DMS 273 treated with DMSO at 0.1 percent for 48 hours (cell line): ENCODE measurements at regions not wholly inside any gene's neighbourhood (a gene's known extent, or its start where the extent isn't known, plus 50 kb on each side); places are given as distances from the start of the nearest gene placed in this dataset.

Source experiments
- DNase-seq: peaks from one replicate; lab custom pipeline; 2025; lab: John Stamatoyannopoulos, UW

DNA sequence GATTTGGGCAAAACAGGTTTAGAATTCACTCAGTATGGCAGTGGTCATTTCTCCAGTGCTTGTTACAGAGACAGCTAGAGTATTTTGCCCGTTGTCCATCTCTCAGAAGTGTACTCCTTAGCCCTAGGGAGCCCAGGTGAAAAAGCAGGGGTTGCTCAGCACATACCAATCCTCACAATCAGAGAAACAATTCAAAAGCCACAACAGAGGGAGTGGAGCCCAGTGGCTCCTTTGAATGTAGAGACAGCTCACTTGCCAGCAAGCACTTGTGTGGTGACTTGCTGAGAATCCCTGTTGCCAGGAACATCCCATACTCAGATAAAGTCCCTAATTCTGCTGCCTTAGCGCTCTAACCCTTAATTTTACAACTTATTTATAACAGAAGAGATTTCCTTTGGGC, 1488.3 kb downstream of the RPA4 start:
- no peak for DNase-seq

DNA sequence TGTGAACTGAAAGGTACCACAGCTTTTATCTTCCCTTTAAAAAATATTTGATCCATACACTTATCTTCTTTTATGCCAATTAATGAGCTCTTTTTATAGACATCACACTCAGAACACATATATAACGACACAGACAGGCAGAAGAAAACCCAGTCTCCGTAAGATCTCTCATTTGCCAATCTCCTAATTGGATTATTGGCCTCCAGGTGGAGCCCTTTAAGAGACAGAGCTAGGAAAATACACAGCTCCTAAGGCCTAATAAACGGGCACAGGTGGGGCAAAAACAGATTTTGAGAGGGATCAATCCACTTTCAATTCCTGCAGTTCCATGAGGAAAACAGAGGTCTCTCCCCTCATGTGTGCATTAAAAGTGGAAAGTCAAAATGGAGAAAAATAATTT, 1495.4 kb downstream of the RPA4 start:
- DNase-seq: no peak

DNA sequence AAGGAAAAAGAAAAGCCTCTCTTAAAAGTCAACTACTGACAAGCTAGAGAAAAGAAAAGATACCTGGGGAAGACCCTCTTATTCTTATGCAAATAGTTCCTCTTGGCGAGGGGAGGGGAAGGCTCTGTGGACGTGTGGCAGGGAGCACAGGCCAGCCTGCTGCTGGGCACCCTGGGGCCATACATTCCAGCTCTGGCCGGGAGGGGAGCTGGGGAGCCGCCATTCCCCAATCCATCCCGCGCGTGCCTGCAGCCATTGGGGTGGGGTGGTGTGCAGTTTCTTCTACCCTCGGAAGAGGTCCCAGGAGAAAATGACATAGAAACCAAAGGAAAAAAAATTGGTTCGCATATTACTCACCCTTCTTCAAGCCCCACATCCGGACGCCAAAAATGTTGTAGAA, 1496.4 kb downstream of the RPA4 start:
- DNase-seq: no peak

DNA sequence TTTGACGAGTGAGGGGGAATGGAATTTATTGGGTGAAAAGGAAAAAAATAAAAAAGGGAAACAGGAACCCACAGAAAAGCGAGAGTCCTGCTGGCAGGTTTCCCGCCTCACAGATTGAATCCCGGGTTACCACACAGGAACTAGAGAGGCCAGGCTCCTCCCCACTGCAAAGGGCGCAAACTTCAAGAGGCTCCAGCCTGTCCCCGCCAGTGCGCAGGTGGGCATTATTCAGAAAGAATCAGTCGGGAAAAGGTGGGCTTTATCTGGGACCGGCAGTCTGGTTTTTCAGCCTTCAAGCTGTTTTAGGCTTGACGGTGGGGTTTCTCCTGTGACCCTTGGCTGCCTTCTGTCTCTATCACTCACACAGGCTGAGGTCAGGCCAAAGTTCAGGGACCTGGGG, 1496.8 kb downstream of the RPA4 start:
- DNase-seq: no peak

DNA sequence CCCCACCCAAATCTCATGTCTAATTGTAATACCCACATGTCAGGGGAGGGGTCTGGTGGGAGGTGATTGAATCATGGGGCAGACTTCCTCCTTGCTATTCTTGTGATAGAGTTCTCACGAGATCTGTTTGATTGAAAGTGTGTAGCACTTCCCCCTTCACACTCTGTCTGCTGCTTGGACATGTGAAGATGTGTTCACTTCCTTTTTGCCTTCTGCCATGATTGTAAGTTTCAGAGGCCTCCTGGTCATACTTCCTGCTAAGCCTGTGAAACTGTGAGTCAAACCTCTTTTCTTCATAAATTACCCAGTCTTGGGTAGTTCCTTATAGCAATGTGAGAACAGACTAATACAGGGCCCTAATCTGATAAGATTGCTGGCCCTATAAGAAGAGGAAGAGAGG, 1514.8 kb downstream of the RPA4 start:
- no peak for DNase-seq

DNA sequence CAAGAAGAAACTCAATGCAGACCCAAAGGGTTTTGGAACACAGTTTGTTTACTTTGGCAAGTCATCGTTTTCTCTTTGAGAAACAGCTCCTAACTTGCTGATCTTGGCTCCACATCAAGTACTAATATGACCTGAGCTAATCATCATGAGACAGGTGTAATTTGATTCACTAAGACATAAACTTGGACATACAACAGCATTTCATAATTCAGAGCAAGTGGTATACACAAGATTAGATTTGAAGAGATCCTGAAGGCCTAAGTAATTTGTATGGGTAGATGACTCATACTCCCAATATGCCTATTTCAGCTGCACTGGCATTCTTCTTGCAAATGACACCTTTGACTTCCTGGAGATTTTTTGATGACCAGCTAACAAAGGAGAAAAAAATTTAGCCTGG, 1521.7 kb downstream of the RPA4 start:
- peak; percentile 2 for DNase-seq

DNA sequence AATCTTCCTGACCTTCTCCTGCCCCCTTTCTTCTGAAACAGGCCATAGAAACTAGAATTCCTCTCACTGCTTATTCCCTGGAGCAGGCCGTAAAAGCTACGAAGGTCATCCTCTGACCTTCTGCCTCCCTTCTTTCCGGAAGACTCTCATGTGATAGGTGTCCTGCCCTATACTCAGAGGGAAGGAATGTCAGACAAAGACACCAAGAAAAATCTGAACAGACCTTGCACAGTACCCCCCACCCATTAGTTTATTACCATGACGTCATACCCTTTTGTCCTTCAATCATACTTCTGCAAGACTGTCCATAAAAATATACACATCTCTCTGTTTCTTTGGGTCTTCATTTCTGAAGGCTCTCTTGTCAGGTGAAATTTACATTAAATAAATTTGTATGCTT, 1523.9 kb downstream of the RPA4 start:
- DNase-seq: no peak

DNA sequence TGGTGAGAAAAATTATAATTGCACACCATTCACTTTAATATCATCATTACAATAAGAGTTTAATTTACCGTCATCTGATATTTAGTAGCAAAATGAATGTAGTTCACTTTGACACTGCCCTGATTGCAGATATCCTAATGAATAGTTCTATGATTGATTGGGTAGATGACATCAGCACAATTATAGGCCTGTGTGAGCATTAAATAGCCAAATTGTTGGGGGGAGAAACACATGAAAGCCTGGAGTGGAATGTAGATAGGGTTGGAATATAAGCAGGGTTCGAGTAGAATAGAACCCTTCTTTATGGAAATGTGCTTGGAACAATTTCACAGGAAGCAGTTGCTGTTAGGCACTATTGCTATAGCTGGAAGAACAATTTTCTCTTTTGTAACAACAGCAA, 1526.2 kb downstream of the RPA4 start:
- no peak for DNase-seq

DNA sequence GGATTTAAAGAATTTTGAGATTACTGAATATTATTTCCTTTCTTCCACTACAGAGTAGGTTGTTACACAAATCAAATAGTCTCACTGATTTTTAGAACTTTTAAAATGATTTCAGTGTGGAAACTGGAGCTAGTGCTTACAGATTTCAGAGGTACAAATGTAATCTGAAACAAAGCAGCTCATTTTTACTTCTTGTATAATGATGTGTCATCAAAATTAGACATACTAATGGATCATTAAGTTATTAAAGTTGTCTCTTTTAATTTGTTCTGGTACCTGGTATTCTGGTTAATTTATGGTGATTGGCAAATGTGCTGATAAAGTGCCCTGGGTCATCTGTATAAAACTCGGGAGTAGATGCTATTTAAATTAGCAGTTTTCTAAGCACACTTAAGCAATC, 1528.3 kb downstream of the RPA4 start:
- DNase-seq: no peak

DNA sequence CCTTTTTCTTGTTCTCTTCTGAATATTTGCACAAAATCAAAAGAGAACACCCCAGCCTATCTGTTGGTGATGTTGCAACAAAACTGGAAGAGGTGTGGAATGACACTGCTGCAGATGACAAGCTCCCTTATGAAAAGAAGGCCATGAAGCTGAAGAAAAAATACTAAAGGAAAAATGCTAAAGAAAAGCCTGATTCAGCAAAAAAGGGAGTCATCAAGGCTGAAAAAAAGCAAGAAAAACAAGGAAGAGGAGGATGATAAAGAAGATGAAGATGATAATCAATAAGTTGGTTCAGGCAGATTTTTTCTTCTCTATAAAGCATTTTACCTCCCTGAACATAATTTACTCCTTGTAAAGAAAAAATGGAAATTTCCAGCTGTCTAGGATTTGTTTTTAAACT, 1538.8 kb downstream of the RPA4 start:
- DNase-seq: no peak

DNA sequence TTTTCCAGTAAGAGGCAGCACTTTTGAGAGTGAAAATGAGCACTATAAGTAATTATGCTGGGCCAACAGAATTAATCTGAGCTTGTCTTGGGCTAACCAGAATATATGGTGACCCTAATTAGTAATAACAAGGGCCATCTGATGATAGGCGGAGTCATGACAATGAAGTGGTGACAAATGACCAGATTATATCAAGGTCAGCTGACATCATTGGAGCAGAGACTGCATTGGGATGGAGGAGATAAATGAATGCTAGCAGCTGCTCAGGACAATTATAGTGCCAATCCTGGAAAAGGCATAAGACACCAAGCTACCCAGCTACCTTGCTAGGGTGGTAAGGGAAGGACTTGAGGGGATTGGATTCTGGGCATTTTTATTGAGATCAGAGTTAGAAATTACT, 1548.7 kb downstream of the RPA4 start:
- DNase-seq: no peak

DNA sequence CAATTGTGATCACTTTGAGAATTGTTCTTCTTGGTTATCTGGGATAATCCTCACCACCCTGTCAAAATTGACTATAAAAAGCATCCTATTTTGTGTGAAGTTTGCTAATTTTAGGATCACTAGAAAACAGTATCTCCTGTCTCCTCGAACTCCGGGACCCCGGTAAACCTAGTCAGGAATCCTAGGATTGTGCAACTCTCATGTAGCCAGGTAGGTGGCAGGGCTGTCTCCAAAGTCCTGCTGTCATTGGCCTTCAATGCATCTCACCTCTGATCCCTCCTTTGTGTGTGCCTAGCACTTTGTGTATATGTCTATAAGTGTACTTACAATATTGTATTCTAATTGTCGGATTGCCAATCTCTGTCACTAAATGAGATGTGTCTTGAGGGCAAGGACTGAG, 1564.8 kb downstream of the RPA4 start:
- DNase-seq: no peak

DNA sequence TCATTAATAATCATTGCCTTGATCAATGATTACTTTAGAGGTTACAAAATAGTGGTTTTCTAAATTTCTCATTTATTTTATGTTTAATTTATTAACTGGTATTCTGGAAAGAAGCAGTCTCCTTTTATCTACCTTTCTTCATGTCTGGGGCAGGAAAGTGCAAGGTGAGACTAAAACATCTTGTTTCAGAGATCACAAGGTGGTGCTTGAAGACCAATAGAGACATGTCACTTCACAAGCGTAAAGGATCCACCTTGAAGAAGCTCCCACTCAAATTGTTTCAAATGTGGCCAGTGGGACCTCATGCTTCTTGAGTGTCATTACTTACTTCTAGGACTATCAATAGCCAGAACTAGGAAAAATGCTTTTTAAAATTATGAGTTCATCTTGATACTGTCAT, 1568.7 kb downstream of the RPA4 start:
- DNase-seq: no peak

DNA sequence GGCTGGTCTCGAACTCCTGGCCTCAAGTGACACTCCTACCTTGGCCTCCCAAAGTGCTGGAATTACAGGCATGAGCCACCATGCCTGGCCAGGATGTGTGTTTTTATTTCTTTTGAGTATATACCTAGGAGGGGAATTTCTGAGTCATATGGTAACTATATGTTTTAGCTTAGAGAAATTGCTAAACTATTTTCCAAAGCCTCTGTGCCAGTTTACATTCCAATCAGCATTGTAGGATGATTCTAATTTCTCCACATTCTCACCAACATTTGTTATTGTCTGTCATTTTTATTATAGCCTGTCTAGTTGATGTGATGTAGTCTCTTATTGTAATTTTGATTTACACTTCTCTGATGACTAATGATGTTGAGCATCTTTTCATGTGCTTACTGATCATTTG, 1576.0 kb downstream of the RPA4 start:
- no peak for DNase-seq

DNA sequence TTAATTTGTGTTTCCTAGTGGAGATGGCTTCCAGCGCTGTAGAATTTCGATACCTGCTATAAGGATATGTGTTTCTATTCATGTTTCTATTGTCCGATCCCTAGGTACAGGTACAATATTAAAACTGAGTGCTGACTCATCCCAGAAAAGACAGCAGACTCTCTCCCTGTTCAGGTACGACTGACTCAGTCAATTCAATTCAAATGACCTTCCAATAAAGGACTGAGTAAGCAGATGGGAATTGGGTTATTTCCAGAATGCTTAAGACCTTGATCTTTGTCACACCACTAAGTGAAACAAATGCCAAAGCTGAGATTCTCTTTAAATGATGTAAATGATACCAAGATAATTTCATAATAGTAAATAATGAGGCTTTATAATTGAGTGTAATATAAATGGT, 1596.9 kb downstream of the RPA4 start:
- no peak for DNase-seq

DNA sequence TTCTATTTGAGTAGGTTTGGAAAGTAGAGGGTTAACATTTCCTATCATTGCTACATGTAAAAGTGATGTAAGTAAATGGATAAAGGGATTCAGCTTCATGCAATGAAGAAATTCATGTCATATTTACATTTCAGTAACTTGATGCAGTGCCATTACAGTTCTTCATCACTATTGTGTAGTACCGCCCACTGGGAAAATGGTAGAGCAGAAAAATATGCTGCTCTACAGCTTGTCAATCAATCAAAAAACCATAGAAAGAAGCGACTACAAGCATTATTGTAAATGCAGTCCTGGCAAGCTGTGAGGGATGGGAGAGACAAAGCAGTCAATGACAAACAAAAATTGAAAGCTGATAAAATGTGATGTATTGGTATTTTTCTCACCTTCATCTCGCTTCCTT, 1597.9 kb downstream of the RPA4 start:
- DNase-seq: no peak

DNA sequence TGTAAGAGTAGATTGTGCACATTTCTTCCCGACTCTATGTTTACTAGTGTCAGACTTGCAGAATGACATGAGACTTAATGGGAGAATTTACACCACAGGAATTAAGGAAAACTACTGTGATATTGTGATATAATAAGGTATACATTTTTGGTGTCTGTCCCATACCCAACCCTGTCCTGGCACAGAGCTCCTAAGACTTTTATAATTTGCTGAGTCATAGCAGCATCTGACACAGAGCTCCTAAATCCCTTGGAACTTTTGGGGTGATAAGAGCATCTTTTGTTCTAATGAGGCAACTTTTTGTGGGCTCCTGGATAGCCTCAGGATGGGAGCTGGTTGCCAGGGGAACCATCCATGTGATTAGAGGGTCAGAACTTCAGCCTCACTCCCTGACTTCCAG, 1607.0 kb downstream of the RPA4 start:
- DNase-seq: no peak

DNA sequence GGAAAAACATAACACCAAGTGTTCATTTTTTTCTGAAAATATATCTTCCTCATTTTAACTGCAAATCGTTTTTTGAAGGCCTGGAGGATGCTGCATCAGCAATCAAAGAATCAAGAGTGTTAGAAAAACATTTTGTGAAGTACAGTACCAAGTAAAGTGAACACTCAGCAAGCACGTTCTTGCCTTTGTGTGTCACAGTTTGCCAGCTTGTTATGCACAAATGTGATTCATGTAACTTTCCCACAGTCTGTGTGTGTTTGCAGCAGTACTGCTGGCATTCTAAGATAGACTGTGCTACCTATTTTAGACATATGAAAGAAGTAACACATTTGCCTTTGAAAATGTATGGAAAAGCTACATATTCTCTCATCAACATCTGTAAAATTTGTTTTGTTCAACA, 1617.7 kb downstream of the RPA4 start:
- DNase-seq: no peak

DNA sequence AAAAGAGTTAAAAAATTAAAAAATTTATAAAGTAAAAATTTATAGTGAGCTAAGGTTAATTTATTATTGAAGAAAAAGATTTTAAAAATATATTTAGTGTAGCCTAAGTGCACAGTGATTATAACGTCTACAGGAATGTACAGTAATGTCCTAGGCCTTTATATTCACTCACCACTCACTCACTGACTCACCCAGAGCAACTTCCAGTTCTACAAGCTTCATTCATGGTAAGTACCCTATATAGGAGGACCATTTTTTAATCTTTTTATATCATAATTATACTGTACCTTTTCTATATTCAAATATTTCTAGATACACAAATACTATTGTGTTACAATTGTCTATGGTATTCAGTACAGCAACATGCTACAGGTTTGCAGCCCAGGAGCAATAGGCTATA, 1623.2 kb downstream of the RPA4 start:
- no peak for DNase-seq

DNA sequence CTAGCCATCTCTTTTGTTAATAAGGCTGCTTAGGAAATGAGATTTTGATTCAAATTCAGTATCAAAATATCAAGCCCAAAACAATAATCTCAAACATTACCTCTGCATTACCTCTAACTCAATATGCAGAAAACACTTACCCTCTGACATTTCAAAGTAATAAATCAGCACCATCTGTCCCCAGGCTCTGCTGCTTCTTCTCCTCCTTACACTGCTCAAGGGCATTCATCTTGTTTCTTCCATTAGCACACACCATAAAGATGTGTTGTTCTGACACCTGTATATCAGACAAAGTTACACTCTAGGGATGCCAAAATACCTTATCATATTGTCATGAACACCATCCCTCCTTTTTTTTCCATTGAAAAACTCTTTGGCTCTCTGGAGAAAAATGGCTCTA, 1630.3 kb downstream of the RPA4 start:
- DNase-seq: no peak

DNA sequence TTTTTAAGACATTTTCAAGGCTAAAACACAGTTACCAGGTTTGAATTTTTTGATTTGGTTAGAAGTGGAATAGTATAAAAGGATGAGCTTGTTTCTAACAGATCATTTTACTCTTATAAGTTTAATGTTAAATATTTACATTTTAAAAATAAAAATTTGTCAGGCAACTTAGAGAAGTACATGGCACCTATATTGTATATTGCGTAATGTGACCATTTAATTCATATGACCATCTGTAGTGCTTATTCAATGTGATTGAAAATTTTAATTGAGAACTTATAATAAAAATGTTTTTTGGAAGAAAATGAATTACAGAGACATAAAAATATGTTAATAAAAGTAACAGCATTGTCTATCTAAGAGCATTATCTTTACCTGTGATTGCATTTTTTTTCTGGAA, 1632.4 kb downstream of the RPA4 start:
- DNase-seq: no peak

DNA sequence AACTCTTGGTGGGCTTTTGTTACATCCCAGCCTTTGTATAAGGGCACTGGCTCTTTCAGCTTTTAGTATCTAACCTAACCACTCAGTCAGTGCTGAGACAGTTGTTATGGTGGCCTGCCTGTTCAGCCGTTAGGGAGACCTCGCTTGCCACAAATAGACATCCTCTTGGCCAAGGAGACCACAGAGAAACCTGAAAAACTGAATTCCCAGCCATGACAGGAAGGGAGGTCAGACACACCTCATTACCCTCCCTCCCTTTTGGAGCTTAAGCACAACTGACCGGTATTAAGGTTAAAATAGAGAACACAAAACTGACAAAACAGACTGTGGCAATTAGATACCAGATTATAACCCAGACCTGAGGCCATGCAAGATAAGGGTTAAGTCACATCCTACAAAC, 1639.3 kb downstream of the RPA4 start:
- no peak for DNase-seq

DNA sequence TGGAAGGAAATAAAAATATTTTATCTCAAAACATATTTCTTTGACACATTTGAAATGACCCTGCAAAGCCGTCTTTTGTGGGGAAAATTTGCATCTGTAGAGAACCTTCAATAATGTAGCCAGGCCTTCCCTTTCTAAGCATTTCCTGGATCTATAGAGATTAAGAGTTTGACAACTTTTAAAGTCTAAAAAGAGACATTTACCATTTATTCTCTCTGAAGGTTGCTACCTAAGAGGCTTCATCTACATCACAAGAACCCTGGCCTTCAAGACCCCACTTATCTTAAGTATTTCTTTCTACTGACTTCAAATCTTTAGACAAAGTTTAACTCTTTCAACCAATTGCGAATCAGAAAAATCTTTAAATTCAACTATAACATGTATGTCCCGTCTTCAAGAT, 1639.8 kb downstream of the RPA4 start:
- DNase-seq: no peak

DNA sequence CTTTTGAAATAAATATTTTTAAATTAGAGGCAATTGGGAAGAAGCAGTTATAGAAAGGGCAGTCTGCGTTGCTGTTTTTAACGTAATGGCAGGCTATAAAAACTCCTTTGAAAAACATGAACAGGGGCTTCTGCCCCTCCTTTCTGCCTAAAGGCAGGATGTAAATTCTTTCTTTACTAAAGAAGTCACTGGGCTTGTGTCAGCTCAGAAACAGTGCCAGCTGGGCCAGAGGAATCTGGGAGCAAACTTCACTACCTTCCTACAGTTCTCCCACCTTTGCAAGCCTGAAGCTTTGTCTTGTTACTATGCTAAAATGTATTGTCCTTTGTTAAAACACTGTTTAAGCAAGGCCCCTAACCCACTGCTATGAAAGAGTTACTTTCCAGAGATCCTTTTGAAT, 1664.8 kb downstream of the RPA4 start:
- no peak for DNase-seq

DNA sequence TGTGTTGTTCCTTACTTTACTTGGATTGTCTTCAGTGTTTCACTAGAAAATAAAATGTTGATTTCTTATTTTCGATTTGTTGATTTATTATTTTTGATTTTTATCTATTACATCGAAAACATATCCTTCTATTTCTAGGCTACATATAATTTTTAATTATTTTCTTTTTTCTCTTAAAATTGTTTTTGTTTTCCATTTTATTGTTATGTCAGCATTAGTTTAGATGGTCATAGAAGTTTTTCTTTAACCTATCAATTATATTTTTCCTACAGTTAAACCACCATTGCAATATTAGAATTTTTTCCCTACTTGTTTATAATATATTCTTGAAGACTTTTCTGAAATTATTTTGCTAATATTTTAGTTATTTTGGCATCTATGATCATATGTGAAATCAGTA, 1685.1 kb downstream of the RPA4 start:
- DNase-seq: no peak

DNA sequence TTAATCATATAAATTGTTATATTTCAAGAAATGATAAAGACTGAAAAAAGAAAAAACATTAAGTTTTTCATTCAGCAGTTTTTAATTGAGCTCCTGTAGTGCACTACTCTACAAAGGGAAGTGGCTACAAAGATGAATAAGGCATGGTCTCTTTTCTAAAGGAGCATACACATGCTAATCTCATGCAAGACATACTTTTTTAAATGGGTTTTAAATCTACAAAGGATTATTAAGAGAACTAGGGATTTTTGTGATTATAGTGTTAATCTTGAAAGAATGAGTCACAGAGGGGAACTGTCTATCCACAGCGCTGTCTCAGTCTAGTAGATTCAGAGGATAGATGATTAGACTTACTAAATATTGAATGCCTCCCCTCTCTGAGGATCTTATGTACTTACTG, 1722.2 kb downstream of the RPA4 start:
- DNase-seq: no peak
